PC-3 (cell line): ENCODE measurements at regions not wholly inside any gene's neighbourhood (a gene's known extent, or its start where the extent isn't known, plus 50 kb on each side); places are given as distances from the start of the nearest gene placed in this dataset.

ENCODE experiments used
- CTCF ChIP-seq: fragments of 300-600 bp; sonication (generic); conservative IDR thresholded peaks from 2 replicates; pipeline ENCODE4 v1.5.1; 2017; ENCODE audit warnings: antibody characterized with exemption, low read depth, mild to moderate bottlenecking, low read length
- EZH2 ChIP-seq: fragments of 300-600 bp; sonication (generic); IDR thresholded peaks from one replicate; pipeline ENCODE4 v1.6.1; 2017; ENCODE audit warnings: antibody characterized with exemption, mild to moderate bottlenecking, low read length; ENCODE audit not compliant: unreplicated experiment

- TF ChIP-seq CTCF (no peak), EZH2 (no peak)
Observed at GRCh38 chr16:7775072-7775488, 442.4 kb downstream of the RBFOX1 start.
